ENCODE measurements at regions not wholly inside any gene's neighbourhood (a gene's known extent, or its start where the extent isn't known, plus 50 kb on each side); places are given as distances from the start of the nearest gene placed in this dataset.

- TF ChIP-seq, protein P1, sequence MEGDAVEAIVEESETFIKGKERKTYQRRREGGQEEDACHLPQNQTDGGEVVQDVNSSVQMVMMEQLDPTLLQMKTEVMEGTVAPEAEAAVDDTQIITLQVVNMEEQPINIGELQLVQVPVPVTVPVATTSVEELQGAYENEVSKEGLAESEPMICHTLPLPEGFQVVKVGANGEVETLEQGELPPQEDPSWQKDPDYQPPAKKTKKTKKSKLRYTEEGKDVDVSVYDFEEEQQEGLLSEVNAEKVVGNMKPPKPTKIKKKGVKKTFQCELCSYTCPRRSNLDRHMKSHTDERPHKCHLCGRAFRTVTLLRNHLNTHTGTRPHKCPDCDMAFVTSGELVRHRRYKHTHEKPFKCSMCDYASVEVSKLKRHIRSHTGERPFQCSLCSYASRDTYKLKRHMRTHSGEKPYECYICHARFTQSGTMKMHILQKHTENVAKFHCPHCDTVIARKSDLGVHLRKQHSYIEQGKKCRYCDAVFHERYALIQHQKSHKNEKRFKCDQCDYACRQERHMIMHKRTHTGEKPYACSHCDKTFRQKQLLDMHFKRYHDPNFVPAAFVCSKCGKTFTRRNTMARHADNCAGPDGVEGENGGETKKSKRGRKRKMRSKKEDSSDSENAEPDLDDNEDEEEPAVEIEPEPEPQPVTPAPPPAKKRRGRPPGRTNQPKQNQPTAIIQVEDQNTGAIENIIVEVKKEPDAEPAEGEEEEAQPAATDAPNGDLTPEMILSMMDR (conservative IDR thresholded peaks at IDR 0.05; ENCODE audit: low read length): no peak
- no peak for TF ChIP-seq EZH2phosphoT487 (IDR thresholded peaks at IDR 0.05; ENCODE audit: borderline replicate concordance, low read depth, low read length)
Observed at GRCh38 chr6:149127212-149127611, 190.3 kb upstream of the TAB2 start.

Measured in OCI-LY7 (cell line).